ENCODE measurements at regions not wholly inside any gene's neighbourhood (a gene's known extent, or its start where the extent isn't known, plus 50 kb on each side); places are given as distances from the start of the nearest gene placed in this dataset.

- TF ChIP-seq POLR2AphosphoS5 (IDR thresholded peaks at IDR 0.05; ENCODE audit: low read depth, low read length) (no peak), SPI1 (IDR thresholded peaks at IDR 0.05; ENCODE audit: low read depth, low read length) (no peak), TAF1 (IDR thresholded peaks at IDR 0.05; ENCODE audit: low read depth, low read length) (no peak), POLR2A (IDR thresholded peaks at IDR 0.05; ENCODE audit: low read depth, low read length) (no peak)
Measured at GRCh38 chr4:111986095-111986494, 159.2 kb upstream of the FAM241A start.
